H1 (cell line): ENCODE measurements at regions not wholly inside any gene's neighbourhood (a gene's known extent, or its start where the extent isn't known, plus 50 kb on each side); places are given as distances from the start of the nearest gene placed in this dataset.
A peak's percentile ranks its signal among the peaks of the same experiment; 100 is the strongest.

Source experiments
- TF ChIP-seq, protein P1 (sequence below): fragments of 300-600 bp; sonication (generic); IDR thresholded peaks from 2 replicates; pipeline ENCODE4 v1.7.1; 2012; ENCODE audit warnings: low read length, moderate library complexity, mild to moderate bottlenecking, inconsistent platforms; ENCODE audit not compliant: insufficient replicate concordance
- TF ChIP-seq, protein P2 (sequence below): IDR thresholded peaks from 2 replicates; pipeline ENCODE4 v1.6.1; 2012; ENCODE audit warnings: inconsistent platforms

DNA sequence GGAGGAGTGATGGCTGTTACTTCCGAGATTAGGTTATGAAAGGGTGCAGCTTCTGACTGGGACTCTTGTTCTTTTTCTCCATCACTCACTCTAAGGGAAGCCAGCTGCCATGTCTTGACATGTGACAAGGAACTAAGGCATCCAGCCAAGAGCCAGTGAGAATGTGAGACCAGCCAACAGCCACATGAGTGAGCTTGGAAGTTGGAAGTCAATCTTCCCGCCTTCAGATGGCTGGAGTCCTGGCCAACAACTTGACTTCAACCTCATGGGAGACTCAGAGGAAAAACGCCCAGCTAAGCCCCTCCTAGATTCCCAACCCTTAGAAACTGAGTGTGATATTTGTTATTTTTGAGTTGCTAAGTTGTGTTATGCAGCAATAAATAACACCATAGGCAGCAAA, 201.1 kb downstream of the SNX18 start (continued):
- TF ChIP-seq, protein P1, sequence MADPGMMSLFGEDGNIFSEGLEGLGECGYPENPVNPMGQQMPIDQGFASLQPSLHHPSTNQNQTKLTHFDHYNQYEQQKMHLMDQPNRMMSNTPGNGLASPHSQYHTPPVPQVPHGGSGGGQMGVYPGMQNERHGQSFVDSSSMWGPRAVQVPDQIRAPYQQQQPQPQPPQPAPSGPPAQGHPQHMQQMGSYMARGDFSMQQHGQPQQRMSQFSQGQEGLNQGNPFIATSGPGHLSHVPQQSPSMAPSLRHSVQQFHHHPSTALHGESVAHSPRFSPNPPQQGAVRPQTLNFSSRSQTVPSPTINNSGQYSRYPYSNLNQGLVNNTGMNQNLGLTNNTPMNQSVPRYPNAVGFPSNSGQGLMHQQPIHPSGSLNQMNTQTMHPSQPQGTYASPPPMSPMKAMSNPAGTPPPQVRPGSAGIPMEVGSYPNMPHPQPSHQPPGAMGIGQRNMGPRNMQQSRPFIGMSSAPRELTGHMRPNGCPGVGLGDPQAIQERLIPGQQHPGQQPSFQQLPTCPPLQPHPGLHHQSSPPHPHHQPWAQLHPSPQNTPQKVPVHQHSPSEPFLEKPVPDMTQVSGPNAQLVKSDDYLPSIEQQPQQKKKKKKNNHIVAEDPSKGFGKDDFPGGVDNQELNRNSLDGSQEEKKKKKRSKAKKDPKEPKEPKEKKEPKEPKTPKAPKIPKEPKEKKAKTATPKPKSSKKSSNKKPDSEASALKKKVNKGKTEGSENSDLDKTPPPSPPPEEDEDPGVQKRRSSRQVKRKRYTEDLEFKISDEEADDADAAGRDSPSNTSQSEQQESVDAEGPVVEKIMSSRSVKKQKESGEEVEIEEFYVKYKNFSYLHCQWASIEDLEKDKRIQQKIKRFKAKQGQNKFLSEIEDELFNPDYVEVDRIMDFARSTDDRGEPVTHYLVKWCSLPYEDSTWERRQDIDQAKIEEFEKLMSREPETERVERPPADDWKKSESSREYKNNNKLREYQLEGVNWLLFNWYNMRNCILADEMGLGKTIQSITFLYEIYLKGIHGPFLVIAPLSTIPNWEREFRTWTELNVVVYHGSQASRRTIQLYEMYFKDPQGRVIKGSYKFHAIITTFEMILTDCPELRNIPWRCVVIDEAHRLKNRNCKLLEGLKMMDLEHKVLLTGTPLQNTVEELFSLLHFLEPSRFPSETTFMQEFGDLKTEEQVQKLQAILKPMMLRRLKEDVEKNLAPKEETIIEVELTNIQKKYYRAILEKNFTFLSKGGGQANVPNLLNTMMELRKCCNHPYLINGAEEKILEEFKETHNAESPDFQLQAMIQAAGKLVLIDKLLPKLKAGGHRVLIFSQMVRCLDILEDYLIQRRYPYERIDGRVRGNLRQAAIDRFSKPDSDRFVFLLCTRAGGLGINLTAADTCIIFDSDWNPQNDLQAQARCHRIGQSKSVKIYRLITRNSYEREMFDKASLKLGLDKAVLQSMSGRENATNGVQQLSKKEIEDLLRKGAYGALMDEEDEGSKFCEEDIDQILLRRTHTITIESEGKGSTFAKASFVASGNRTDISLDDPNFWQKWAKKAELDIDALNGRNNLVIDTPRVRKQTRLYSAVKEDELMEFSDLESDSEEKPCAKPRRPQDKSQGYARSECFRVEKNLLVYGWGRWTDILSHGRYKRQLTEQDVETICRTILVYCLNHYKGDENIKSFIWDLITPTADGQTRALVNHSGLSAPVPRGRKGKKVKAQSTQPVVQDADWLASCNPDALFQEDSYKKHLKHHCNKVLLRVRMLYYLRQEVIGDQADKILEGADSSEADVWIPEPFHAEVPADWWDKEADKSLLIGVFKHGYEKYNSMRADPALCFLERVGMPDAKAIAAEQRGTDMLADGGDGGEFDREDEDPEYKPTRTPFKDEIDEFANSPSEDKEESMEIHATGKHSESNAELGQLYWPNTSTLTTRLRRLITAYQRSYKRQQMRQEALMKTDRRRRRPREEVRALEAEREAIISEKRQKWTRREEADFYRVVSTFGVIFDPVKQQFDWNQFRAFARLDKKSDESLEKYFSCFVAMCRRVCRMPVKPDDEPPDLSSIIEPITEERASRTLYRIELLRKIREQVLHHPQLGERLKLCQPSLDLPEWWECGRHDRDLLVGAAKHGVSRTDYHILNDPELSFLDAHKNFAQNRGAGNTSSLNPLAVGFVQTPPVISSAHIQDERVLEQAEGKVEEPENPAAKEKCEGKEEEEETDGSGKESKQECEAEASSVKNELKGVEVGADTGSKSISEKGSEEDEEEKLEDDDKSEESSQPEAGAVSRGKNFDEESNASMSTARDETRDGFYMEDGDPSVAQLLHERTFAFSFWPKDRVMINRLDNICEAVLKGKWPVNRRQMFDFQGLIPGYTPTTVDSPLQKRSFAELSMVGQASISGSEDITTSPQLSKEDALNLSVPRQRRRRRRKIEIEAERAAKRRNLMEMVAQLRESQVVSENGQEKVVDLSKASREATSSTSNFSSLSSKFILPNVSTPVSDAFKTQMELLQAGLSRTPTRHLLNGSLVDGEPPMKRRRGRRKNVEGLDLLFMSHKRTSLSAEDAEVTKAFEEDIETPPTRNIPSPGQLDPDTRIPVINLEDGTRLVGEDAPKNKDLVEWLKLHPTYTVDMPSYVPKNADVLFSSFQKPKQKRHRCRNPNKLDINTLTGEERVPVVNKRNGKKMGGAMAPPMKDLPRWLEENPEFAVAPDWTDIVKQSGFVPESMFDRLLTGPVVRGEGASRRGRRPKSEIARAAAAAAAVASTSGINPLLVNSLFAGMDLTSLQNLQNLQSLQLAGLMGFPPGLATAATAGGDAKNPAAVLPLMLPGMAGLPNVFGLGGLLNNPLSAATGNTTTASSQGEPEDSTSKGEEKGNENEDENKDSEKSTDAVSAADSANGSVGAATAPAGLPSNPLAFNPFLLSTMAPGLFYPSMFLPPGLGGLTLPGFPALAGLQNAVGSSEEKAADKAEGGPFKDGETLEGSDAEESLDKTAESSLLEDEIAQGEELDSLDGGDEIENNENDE = no peak
- TF ChIP-seq, protein P2, sequence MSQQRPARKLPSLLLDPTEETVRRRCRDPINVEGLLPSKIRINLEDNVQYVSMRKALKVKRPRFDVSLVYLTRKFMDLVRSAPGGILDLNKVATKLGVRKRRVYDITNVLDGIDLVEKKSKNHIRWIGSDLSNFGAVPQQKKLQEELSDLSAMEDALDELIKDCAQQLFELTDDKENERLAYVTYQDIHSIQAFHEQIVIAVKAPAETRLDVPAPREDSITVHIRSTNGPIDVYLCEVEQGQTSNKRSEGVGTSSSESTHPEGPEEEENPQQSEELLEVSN = peak; percentile 68; the same call in 1 of the 2 replicates
